ENCODE measurements at regions not wholly inside any gene's neighbourhood (a gene's known extent, or its start where the extent isn't known, plus 50 kb on each side); places are given as distances from the start of the nearest gene placed in this dataset.
A peak's percentile ranks its signal among the peaks of the same experiment; 100 is the strongest.

DNA sequence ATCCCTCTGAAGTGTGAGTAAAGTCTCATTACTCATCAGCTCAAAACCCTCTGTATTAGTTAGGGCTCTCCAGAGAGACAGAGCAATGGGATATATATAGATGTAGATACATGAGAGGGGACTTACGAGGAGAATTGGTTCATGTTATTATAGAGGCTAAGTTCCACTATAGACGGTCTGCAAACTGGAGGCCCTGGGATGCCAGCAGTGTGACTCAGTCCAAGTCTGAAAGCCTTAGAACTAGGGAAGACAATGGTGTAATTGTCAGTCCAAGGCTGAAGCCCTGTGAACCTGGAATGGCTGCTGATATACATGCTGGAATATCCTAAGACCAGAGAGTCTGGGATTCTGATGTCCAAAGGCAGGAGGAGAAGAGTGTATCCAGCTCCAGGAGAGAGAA is 57.3 kb upstream of the CEP83 start:
- Histone ChIP-seq H3K27me3 (no peaks in the 10 kb centered on the region), H3K9me3 (peaks cover 0 to 14% (median 0%) of the 10 kb centered on the region in 12 donors), H3K4me1 (peaks cover 0 to 2% (median 0%) of the 10 kb centered on the region in 12 donors), H3K4me3 (no peak overlapping the region), H3K36me3 (no peaks in the 10 kb centered on the region), H3K27ac (no peak overlapping the region)
- DNase-seq (no peak), ATAC-seq (no peak)
- TF ChIP-seq POLR2A (IDR thresholded peaks at IDR 0.05) (no peak), CTCF (IDR thresholded peaks at IDR 0.05) (no peak)
- intact Hi-C loops (cut with DNase I): no loop called here
- 69 to 83% (median 76%) methylated on average over 2 of the region's 2 CpGs for WGBS, 4 donors

DNA sequence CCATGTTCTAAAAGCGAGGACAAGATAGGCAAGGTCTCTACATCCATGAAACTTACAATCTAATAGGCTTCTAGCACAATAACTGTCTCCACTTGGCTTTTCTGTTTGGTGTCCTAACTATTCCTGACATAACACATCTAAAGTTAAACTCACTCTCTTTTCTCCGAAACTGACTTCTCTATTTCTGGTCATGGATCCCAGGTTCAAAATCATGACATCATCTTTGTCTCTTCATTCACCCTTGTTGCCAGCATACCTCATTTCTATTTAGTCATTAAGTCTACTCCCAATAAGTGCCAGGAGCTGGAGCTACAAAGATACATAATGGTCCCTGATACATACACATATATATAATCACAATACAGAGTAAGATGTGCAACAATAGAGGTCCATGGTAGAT is 53.9 kb upstream of the CEP83 start:
- Histone ChIP-seq H3K9me3 (peaks cover 0 to 2% (median 0%) of the 10 kb centered on the region in 12 donors), H3K4me3 (no peak overlapping the region), H3K27ac (no peak overlapping the region), H3K27me3 (no peaks in the 10 kb centered on the region), H3K36me3 (no peaks in the 10 kb centered on the region), H3K4me1 (peaks cover 0 to 24% (median 0%) of the 10 kb centered on the region in 12 donors)
- DNase-seq: no peak
- intact Hi-C loops (cut with DNase I): no loop called here
- WGBS, 4 donors: 94 to 100% (median 95%) methylated on average over 2 of the region's 2 CpGs
- no peak for ATAC-seq
- TF ChIP-seq CTCF (IDR thresholded peaks at IDR 0.05) (no peak), POLR2A (IDR thresholded peaks at IDR 0.05) (no peak)

GRCh38 chr12:94511506-94511905 is 51.8 kb upstream of the CEP83 start:
- intact Hi-C loops (cut with DNase I): no loop called here
- no peaks in the 10 kb centered on the region for H3K27me3 ChIP-seq
- H3K4me1 ChIP-seq: peaks cover 0 to 24% (median 0%) of the 10 kb centered on the region in 12 donors
- no peak overlapping the region for H3K4me3 ChIP-seq
- DNase-seq (peak in 1 of 5 donors; percentile 16), ATAC-seq (peak in 3 of 4 donors; percentile 81 to 86 (median 85))
- TF ChIP-seq CTCF (IDR thresholded peaks at IDR 0.05) (no peak), POLR2A (IDR thresholded peaks at IDR 0.05) (no peak)
- no peaks in the 10 kb centered on the region for H3K9me3 ChIP-seq
- peak overlapping the region in 6 of 12 donors; percentile 14 to 68 (median 22) for H3K27ac ChIP-seq
- no peaks in the 10 kb centered on the region for H3K36me3 ChIP-seq
- WGBS, 4 donors: 15 to 40% (median 35%) methylated on average over 1 of the region's 1 CpG

DNA sequence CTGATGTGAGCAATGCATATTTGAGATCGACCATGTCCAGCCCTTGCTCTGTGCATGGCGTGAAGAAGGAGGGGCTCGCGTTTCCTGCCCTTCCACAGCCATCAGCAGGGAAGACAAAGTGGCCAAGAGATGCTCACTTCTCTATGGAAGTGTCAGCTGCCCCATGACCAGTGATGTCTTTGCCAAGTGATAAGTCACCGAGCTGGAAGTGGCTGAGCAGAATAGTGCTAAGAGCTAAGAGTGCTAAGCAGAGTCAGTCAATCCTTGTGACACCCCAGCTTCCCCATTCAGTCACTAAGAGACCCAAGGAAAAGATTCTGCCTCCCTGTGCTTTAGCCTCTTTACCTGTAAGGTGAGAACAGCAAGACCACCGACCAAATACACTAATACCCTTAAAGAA is 50.5 kb upstream of the CEP83 start:
- 54 to 67% (median 64%) methylated on average over 6 of the region's 6 CpGs for WGBS, 4 donors
- H3K36me3 ChIP-seq: no peaks in the 10 kb centered on the region
- no peaks in the 10 kb centered on the region for H3K9me3 ChIP-seq
- H3K27ac ChIP-seq: peak overlapping the region in 4 of 12 donors; percentile 17 to 68 (median 33)
- ATAC-seq (peak; percentile 66 to 78 (median 74)), DNase-seq (peak in 2 of 5 donors; percentile 8 to 40)
- no peaks in the 10 kb centered on the region for H3K27me3 ChIP-seq
- TF ChIP-seq POLR2A (IDR thresholded peaks at IDR 0.05) (no peak), CTCF (IDR thresholded peaks at IDR 0.05) (no peak)
- H3K4me1 ChIP-seq: peaks cover 0 to 24% (median 0%) of the 10 kb centered on the region in 12 donors
- intact Hi-C loops (cut with DNase I): no loop called here
- no peak overlapping the region for H3K4me3 ChIP-seq
